Tibial nerve (tissue), 4 donors: ENCODE measurements at regions not wholly inside any gene's neighbourhood (a gene's known extent, or its start where the extent isn't known, plus 50 kb on each side); places are given as distances from the start of the nearest gene placed in this dataset.

ENCODE experiments used
- CTCF ChIP-seq, 5 experiments: fragments of 200-600 bp in 3 of 5; fragments of 450-650 bp in 2 of 5; sonication (generic) in 3 of 5; IDR thresholded peaks; one replicate each; pipeline ENCODE4 v1.5.1; 2016 to 2019; ENCODE audit warnings: antibody characterized with exemption in 5 of 5, mild to moderate bottlenecking in 3 of 5, moderate library complexity in 2 of 5
- EP300 ChIP-seq, 2 donors: sonication (generic); formaldehyde crosslinking; IDR thresholded peaks; one replicate each; pipeline ENCODE4 v1.6.1; 2017; ENCODE audit warnings: antibody characterized with exemption in 2 of 2, mild to moderate bottlenecking in 1 of 2

DNA sequence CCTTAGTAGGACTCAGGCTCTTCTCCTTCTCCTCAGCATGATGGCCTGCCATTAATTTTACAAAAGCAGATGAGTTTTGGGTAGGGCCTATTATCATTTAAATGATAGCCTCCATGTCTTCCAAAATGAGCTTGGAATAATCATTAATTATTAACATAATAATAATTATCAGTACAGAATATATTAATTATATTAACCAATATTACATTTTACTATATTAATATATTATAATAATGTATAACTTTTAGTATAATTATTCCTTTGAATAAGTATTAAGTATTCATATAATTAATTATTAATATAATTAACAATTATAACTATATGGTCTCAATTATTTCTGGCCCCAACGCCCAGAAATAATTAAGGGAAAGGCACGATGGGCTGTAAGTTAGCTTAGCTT is 318.6 kb upstream of the ADGRL4 start:
- TF ChIP-seq CTCF (IDR thresholded peaks at IDR 0.05) = no peak
- no peak for TF ChIP-seq EP300 (IDR thresholded peaks at IDR 0.05)
